ENCODE measurements at regions not wholly inside any gene's neighbourhood (a gene's known extent, or its start where the extent isn't known, plus 50 kb on each side); places are given as distances from the start of the nearest gene placed in this dataset.

DNA sequence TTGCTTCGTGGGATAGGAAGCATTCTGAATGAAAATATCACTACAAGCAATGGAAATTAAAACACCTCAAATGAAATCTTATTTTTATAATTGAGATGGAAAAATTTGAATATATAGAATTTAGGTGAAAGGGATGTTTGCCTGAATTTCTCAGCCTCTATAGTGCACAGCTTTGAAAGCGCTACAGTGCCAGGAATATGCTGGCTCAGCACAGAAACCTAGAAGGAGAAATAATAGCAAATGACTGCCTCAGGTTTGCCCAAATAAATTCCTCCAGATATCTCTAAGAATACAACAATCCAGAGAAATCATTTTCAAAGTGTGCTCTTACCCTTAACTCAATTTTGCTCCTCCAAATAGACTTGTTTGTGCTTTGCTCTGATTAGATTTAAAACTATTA, 141.1 kb upstream of the ZNF385D start:
- Mint-ChIP-seq H3K4me1 (ENCODE audit: insufficient read depth, unreplicated experiment) (no peaks in the 10 kb centered on the region), H3K36me3 (ENCODE audit: insufficient read depth, unreplicated experiment) (no peaks in the 10 kb centered on the region), H3K27me3 (ENCODE audit: insufficient read depth, unreplicated experiment) (no peaks in the 10 kb centered on the region), H3K9me3 (ENCODE audit: unreplicated experiment) (no peaks in the 10 kb centered on the region), H3K27ac (ENCODE audit: low read depth, unreplicated experiment) (no peak overlapping the region), H3K4me3 (ENCODE audit: unreplicated experiment) (no peak overlapping the region)
- BruUV-seq (replicated peaks) = no TSS peak
- ChIA-PET POLR2A (no interaction called here), CTCF (interaction anchor here (0.7 to 2.7 kb wide), 4 partner anchors 10 to 411 kb away, joined by 3 to 10 read pairs (median 6); no protein-coding TSS in a partner anchor)
- intact Hi-C loops (cut with micrococcal nuclease) = loop anchor here (5.0 to 10.0 kb wide), 4 partner anchors 225 to 1665 kb away; no protein-coding TSS in a partner anchor
- no peak for DNase-seq (ENCODE audit: unreplicated experiment)
- TF ChIP-seq, protein P1, sequence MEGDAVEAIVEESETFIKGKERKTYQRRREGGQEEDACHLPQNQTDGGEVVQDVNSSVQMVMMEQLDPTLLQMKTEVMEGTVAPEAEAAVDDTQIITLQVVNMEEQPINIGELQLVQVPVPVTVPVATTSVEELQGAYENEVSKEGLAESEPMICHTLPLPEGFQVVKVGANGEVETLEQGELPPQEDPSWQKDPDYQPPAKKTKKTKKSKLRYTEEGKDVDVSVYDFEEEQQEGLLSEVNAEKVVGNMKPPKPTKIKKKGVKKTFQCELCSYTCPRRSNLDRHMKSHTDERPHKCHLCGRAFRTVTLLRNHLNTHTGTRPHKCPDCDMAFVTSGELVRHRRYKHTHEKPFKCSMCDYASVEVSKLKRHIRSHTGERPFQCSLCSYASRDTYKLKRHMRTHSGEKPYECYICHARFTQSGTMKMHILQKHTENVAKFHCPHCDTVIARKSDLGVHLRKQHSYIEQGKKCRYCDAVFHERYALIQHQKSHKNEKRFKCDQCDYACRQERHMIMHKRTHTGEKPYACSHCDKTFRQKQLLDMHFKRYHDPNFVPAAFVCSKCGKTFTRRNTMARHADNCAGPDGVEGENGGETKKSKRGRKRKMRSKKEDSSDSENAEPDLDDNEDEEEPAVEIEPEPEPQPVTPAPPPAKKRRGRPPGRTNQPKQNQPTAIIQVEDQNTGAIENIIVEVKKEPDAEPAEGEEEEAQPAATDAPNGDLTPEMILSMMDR (IDR thresholded peaks at IDR 0.05; ENCODE audit: unreplicated experiment) = no peak

DNA sequence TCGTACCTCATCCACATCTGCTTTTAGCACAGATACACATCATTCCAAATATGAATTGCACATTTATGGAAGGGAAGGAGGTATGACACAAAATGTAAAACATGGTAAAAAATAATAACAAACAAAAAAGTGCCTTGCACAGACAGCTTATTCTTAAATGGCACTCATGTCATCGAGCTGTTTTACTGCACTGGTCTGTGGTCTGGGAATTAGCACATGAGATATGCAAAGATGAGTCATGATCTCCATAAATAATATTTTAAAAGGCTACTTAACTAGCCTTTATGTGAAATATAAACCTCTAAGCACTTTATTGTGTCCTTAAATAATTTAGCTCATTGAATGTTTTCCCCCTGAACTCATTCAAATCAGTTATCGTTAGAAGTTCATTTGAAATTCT, 142.2 kb upstream of the ZNF385D start:
- Mint-ChIP-seq H3K36me3 (ENCODE audit: insufficient read depth, unreplicated experiment) (no peaks in the 10 kb centered on the region), H3K4me3 (ENCODE audit: unreplicated experiment) (no peak overlapping the region), H3K9me3 (ENCODE audit: unreplicated experiment) (no peaks in the 10 kb centered on the region), H3K4me1 (ENCODE audit: insufficient read depth, unreplicated experiment) (no peaks in the 10 kb centered on the region), H3K27me3 (ENCODE audit: insufficient read depth, unreplicated experiment) (no peaks in the 10 kb centered on the region), H3K27ac (ENCODE audit: low read depth, unreplicated experiment) (no peak overlapping the region)
- TF ChIP-seq, protein P1 (IDR thresholded peaks at IDR 0.05; ENCODE audit: unreplicated experiment) = no peak
- ChIA-PET POLR2A (interaction anchor here (0.6 kb wide), 1 partner anchor 146 kb away, joined by 3 read pairs; no protein-coding TSS in a partner anchor), CTCF (interaction anchor here (0.6 to 4.5 kb wide), 21 partner anchors 8 to 1835 kb away, joined by 3 to 37 read pairs (median 4); partner anchors contain the start of gene ZNF385D)
- peak; percentile 27 for DNase-seq (ENCODE audit: unreplicated experiment)
- BruUV-seq (replicated peaks) = no TSS peak
- intact Hi-C loops (cut with micrococcal nuclease) = loop anchor here (5.0 to 10.0 kb wide), 4 partner anchors 224 to 1666 kb away; no protein-coding TSS in a partner anchor

DNA sequence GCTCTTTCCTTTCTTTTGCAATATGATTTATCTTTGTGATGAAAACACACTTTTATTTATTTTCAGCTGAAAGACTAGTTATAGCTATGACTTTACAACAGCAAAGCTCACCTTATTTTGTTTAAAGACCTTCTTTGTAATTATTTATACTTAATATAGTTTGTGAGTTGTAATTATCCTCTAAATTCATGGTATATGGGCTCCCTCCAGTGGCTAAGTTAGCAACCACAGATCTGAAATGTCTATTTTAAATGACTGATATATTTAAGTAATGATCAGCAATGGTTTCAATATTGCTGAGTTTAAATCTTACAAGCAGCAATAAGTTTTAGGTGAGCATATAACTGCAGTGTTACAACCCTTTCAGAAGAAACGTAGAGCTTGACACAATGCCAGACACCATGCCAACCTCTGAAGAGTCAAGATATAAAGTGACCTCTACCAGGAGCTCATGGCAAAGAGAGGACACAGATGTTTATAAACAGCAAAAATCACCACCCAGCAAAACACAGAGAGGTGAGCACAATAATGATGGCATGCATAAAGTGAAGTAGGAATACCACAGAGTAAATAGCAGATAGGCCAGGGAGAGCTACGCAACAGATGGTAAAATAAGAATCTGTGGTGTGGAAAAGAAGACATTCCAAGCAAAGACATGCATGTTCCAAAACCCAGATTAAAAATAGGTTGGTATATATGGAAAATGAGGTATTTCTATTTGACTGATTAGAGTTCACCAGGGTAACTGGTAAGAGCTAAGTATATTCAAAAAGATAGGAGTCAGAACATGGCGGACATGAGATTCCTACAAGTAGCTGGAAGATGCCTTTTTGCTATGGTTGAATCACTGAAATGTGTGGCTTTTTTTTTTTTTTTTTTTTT, 143.7 kb upstream of the ZNF385D start:
- ChIA-PET CTCF (interaction anchor here (0.5 to 4.5 kb wide), 58 partner anchors 9 to 1870 kb away, joined by 3 to 37 read pairs (median 4); partner anchors contain the start of gene ZNF385D), POLR2A (interaction anchor here (0.9 to 1.2 kb wide), 3 partner anchors 39 to 877 kb away, joined by 3 to 4 read pairs (median 3); no protein-coding TSS in a partner anchor)
- Mint-ChIP-seq H3K27me3 (ENCODE audit: insufficient read depth, unreplicated experiment) (no peaks in the 10 kb centered on the region), H3K4me3 (ENCODE audit: unreplicated experiment) (no peak overlapping the region), H3K36me3 (ENCODE audit: insufficient read depth, unreplicated experiment) (no peaks in the 10 kb centered on the region), H3K9me3 (ENCODE audit: unreplicated experiment) (no peaks in the 10 kb centered on the region), H3K27ac (ENCODE audit: low read depth, unreplicated experiment) (no peak overlapping the region), H3K4me1 (ENCODE audit: insufficient read depth, unreplicated experiment) (no peaks in the 10 kb centered on the region)
- intact Hi-C loops (cut with micrococcal nuclease) = loop anchor here (1.0 to 10.0 kb wide), 8 partner anchors 142 to 1667 kb away; no protein-coding TSS in a partner anchor
- no TSS peak for BruUV-seq (replicated peaks)
- peak; percentile 47 for DNase-seq (ENCODE audit: unreplicated experiment)
- TF ChIP-seq, protein P1 (IDR thresholded peaks at IDR 0.05; ENCODE audit: unreplicated experiment) = peak; percentile 67

- no peaks in the 10 kb centered on the region for H3K27me3 Mint-ChIP-seq (ENCODE audit: insufficient read depth, unreplicated experiment)
- no peak overlapping the region for H3K4me3 Mint-ChIP-seq (ENCODE audit: unreplicated experiment)
- peaks cover 8% of the 10 kb centered on the region for H3K4me1 Mint-ChIP-seq (ENCODE audit: insufficient read depth, unreplicated experiment)
- no peaks in the 10 kb centered on the region for H3K36me3 Mint-ChIP-seq (ENCODE audit: insufficient read depth, unreplicated experiment)
- ChIA-PET POLR2A (no interaction called here), CTCF (interaction anchor here (0.6 to 1.7 kb wide), 2 partner anchors 14 to 103 kb away, joined by 4 to 5 read pairs; no protein-coding TSS in a partner anchor)
- no peak overlapping the region for H3K27ac Mint-ChIP-seq (ENCODE audit: low read depth, unreplicated experiment)
- TF ChIP-seq, protein P1 (IDR thresholded peaks at IDR 0.05; ENCODE audit: unreplicated experiment) = no peak
- H3K9me3 Mint-ChIP-seq (ENCODE audit: unreplicated experiment) = no peaks in the 10 kb centered on the region
- intact Hi-C loops (cut with micrococcal nuclease) = loop anchor here (10.0 kb wide), 2 partner anchors 884 to 964 kb away; no protein-coding TSS in a partner anchor
- no peak for DNase-seq (ENCODE audit: unreplicated experiment)
- no TSS peak for BruUV-seq (replicated peaks)
These were observed 147.3 kb upstream of the ZNF385D start for GRCh38 chr3:21898316-21898715.

Data from MCF 10A (cell line).